GM19455 (cell line): ENCODE measurements at regions not wholly inside any gene's neighbourhood (a gene's known extent, or its start where the extent isn't known, plus 50 kb on each side); places are given as distances from the start of the nearest gene placed in this dataset.
"Not testable (repeated sequence)": the region's sequence is repeated elsewhere in the genome, so short reads cannot be mapped to it uniquely, and the experiment has no call there.

ENCODE experiments used
- ATAC-seq: cut with Tn5 transposase; IDR thresholded peaks from one replicate; pipeline ENCODE4 v1.9.1; 2021; ENCODE audit not compliant: unreplicated experiment

GRCh38 chr18:39464006-39464405 lies 1898.4 kb upstream of the CELF4 start:
- no peak for ATAC-seq

GRCh38 chr18:39462436-39462835 lies 1896.8 kb upstream of the CELF4 start:
- ATAC-seq: no peak

GRCh38 chr18:39460136-39460535 lies 1894.5 kb upstream of the CELF4 start:
- no peak for ATAC-seq

- no peak for ATAC-seq
These were observed 1889.7 kb upstream of the CELF4 start for GRCh38 chr18:39455285-39455684.

GRCh38 chr18:39454866-39455265 lies 1889.3 kb upstream of the CELF4 start:
- no peak for ATAC-seq

GRCh38 chr18:39453882-39454281 lies 1888.3 kb upstream of the CELF4 start:
- ATAC-seq: no peak

GRCh38 chr18:39453356-39453755 lies 1887.8 kb upstream of the CELF4 start:
- no peak for ATAC-seq

- no peak for ATAC-seq
These were observed 1885.4 kb upstream of the CELF4 start for GRCh38 chr18:39450958-39451357.

GRCh38 chr18:39449566-39449965 lies 1884.0 kb upstream of the CELF4 start:
- ATAC-seq: no peak

- ATAC-seq: no peak
These were observed 1883.3 kb upstream of the CELF4 start for GRCh38 chr18:39448942-39449341.

- not testable (repeated sequence) for ATAC-seq
These were observed 1879.4 kb upstream of the CELF4 start for GRCh38 chr18:39444957-39445356.

GRCh38 chr18:39441648-39442047 lies 1876.0 kb upstream of the CELF4 start:
- ATAC-seq: no peak

- no peak for ATAC-seq
These were observed 1870.4 kb upstream of the CELF4 start for GRCh38 chr18:39435996-39436395.

GRCh38 chr18:39435209-39435608 lies 1869.6 kb upstream of the CELF4 start:
- ATAC-seq: no peak

GRCh38 chr18:39434223-39434920 lies 1868.8 kb upstream of the CELF4 start:
- no peak for ATAC-seq

- no peak for ATAC-seq
These were observed 1859.7 kb upstream of the CELF4 start for GRCh38 chr18:39425172-39425850.

- ATAC-seq: no peak
These were observed 1858.7 kb upstream of the CELF4 start for GRCh38 chr18:39424261-39424660.

GRCh38 chr18:39421276-39421675 lies 1855.7 kb upstream of the CELF4 start:
- no peak for ATAC-seq

GRCh38 chr18:39419315-39419714 lies 1853.7 kb upstream of the CELF4 start:
- no peak for ATAC-seq

- ATAC-seq: no peak
These were observed 1849.9 kb upstream of the CELF4 start for GRCh38 chr18:39415471-39415870.

- ATAC-seq: no peak
These were observed 1848.6 kb upstream of the CELF4 start for GRCh38 chr18:39414009-39414700.

GRCh38 chr18:39406941-39407340 lies 1841.3 kb upstream of the CELF4 start:
- ATAC-seq: no peak
